Mesendoderm (in vitro differentiated cells): ENCODE measurements at regions not wholly inside any gene's neighbourhood (a gene's known extent, or its start where the extent isn't known, plus 50 kb on each side); places are given as distances from the start of the nearest gene placed in this dataset.

Experiments
- DNase-seq: peaks from one replicate; pipeline ENCODE4 v3.0.0; 2013
- H2AK5ac ChIP-seq: 2 replicates; pipeline ENCODE4 v1.6.1; 2013; ENCODE audit warnings: low read length, inconsistent platforms
- H2BK120ac ChIP-seq: 2 replicates; pipeline ENCODE4 v1.6.1; 2013; ENCODE audit warnings: low read depth, mild to moderate bottlenecking, low read length, moderate library complexity, mixed read lengths
- H2BK15ac ChIP-seq: replicated peaks from 2 replicates; pipeline ENCODE4 v1.6.1; 2013; ENCODE audit warnings: low read depth, mild to moderate bottlenecking, moderate library complexity
- H2BK5ac ChIP-seq: 2 replicates; pipeline ENCODE4 v1.6.1; 2013; ENCODE audit warnings: low read length, inconsistent platforms
- H3K18ac ChIP-seq: 2 replicates; pipeline ENCODE4 v1.6.1; 2013; ENCODE audit warnings: mild to moderate bottlenecking, low read length, mixed read lengths
- H3K23ac ChIP-seq: one replicate; pipeline ENCODE4 v1.6.1; 2013; ENCODE audit warnings: low read length
- H3K27ac ChIP-seq: 2 replicates; pipeline ENCODE4 v1.5.1; 2013; ENCODE audit warnings: low read depth, mild to moderate bottlenecking, inconsistent platforms, low read length, moderate library complexity
- H3K27me3 ChIP-seq: 2 replicates; pipeline ENCODE4 v1.6.1; 2013; ENCODE audit warnings: low read length, control low read depth, mild to moderate bottlenecking, inconsistent platforms; ENCODE audit not compliant: insufficient read depth, poor library complexity
- H3K36me3 ChIP-seq: 2 replicates; pipeline ENCODE4 v1.6.1; 2013; ENCODE audit warnings: low read length, inconsistent platforms; ENCODE audit not compliant: control insufficient read depth, insufficient read depth
- H3K4ac ChIP-seq: one replicate; pipeline ENCODE4 v1.6.1; 2013; ENCODE audit warnings: low read depth, mild to moderate bottlenecking, low read length, moderate library complexity
- H3K4me1 ChIP-seq: 2 replicates; pipeline ENCODE4 v1.6.1; 2013; ENCODE audit warnings: low read depth, low read length, inconsistent platforms; ENCODE audit not compliant: control insufficient read depth
- H3K4me2 ChIP-seq: 2 replicates; pipeline ENCODE4 v1.6.1; 2013; ENCODE audit warnings: low read length
- H3K4me3 ChIP-seq: 2 replicates; pipeline ENCODE4 v1.5.1; 2013; ENCODE audit warnings: mild to moderate bottlenecking, low read length
- H3K56ac ChIP-seq: one replicate; pipeline ENCODE4 v1.6.1; 2013; ENCODE audit warnings: low read length
- H3K79me1 ChIP-seq: 2 replicates; pipeline ENCODE4 v1.6.1; 2013; ENCODE audit warnings: low read length, inconsistent platforms
- H3K79me2 ChIP-seq: 2 replicates; pipeline ENCODE4 v1.6.1; 2013; ENCODE audit warnings: mild to moderate bottlenecking, low read length; ENCODE audit not compliant: control insufficient read depth, insufficient read depth
- H3K9ac ChIP-seq: 2 replicates; pipeline ENCODE4 v1.6.1; 2013; ENCODE audit warnings: low read length, inconsistent platforms
- H4K5ac ChIP-seq: one replicate; pipeline ENCODE4 v1.6.1; 2013; ENCODE audit warnings: low read length
- H4K8ac ChIP-seq: one replicate; pipeline ENCODE4 v1.6.1; 2013; ENCODE audit warnings: low read depth, mild to moderate bottlenecking, control low read depth, low read length, moderate library complexity
- WGBS: extraction: QIAGEN DNeasy Blood & Tissue Kit; methylation state at CpG from one replicate; pipeline ENCODE4 v1.1.7; 2013; ENCODE audit warnings: low lambda C conversion rate, missing lambda C conversion rate; ENCODE audit not compliant: insufficient coverage; ENCODE audit errors: extremely low coverage; 5-methylcytosine and 5-hydroxymethylcytosine counted together

DNA sequence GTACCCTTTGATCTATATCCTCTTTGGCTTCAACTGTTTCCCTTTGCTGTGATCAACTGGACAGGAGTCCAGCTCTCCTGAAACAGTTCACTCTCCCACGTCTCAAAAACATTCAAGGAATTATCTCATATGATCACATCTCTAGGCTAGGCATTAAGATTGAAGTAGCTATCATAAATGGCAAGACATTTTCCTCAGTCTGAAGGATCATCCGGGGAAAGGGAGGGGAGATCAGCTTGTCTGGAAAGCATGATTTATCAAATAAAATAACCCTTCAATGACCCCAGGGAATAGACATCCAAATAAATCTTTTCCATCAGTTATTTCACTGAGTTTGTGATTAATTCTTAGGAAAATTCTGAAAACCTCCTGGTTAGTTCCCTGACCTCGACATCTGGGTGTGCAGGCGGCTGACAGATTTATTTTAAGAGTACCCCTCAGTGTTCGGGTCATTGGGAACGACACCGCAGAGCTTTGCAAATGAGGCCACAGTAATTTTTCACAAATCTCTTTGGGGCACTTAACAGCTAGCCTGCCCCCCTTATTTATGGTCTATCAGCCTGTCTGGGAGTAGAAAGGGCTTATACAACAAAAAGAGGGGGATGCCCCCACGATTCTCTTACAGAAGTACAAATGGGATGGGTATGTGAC, 65.8 kb downstream of the NSMCE3 start:
- Histone ChIP-seq H3K27me3 (no peaks in the 10 kb centered on the region), H3K56ac (no peak overlapping the region), H3K4me2 (no peak overlapping the region), H3K4me3 (no peak overlapping the region), H2BK15ac (no peak overlapping the region), H2AK5ac (no peak overlapping the region), H3K79me2 (no peaks in the 10 kb centered on the region), H3K36me3 (no peaks in the 10 kb centered on the region), H2BK120ac (no peak overlapping the region), H3K18ac (no peak overlapping the region), H3K23ac (no peak overlapping the region), H3K4me1 (peaks cover 2% of the 10 kb centered on the region), H4K8ac (no peak overlapping the region), H4K5ac (no peak overlapping the region), H2BK5ac (no peak overlapping the region), H3K27ac (no peak overlapping the region), H3K4ac (no peak overlapping the region), H3K9ac (no peak overlapping the region), H3K79me1 (no peaks in the 10 kb centered on the region)
- no peak for DNase-seq
- WGBS = no CpG with 5 or more reads among the region's 8 CpGs

DNA sequence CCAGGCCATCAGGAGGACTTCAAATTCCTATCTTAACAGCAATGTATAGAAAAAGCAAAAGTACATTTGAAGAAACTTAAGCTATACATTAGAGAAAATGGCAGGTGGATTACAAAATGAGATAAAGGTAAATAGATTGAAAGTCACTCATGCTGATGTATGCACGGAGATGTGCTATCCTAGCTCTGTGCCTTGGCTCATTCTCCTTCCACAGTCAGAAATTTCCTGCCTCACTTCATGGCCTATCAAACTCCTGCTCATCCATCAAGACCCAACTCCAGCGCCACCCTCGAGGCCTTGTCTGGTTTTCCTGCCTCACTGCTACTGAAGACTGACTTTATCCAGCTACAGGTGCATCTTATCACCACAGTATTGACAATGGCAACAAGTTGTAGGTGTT, 72.9 kb downstream of the NSMCE3 start:
- Histone ChIP-seq H3K27ac (no peak overlapping the region), H3K9ac (no peak overlapping the region), H2AK5ac (no peak overlapping the region), H3K79me1 (no peaks in the 10 kb centered on the region), H3K56ac (no peak overlapping the region), H3K4me1 (no peaks in the 10 kb centered on the region), H4K8ac (no peak overlapping the region), H3K18ac (no peak overlapping the region), H3K36me3 (no peaks in the 10 kb centered on the region), H3K4me3 (no peak overlapping the region), H2BK5ac (no peak overlapping the region), H4K5ac (no peak overlapping the region), H3K79me2 (no peaks in the 10 kb centered on the region), H3K27me3 (no peaks in the 10 kb centered on the region), H2BK15ac (no peak overlapping the region), H2BK120ac (no peak overlapping the region), H3K4me2 (no peak overlapping the region), H3K23ac (no peak overlapping the region), H3K4ac (no peak overlapping the region)
- no CpG with 5 or more reads among the region's 3 CpGs for WGBS
- DNase-seq = no peak

GRCh38 chr15:29196290-29196689, 73.3 kb downstream of the NSMCE3 start:
- no CpG with 5 or more reads among the region's 14 CpGs for WGBS
- Histone ChIP-seq H2AK5ac (no peak overlapping the region), H2BK120ac (no peak overlapping the region), H3K4me3 (no peak overlapping the region), H3K4me2 (no peak overlapping the region), H3K56ac (no peak overlapping the region), H3K27me3 (no peaks in the 10 kb centered on the region), H3K4me1 (no peaks in the 10 kb centered on the region), H3K18ac (no peak overlapping the region), H3K79me1 (no peaks in the 10 kb centered on the region), H2BK5ac (no peak overlapping the region), H2BK15ac (no peak overlapping the region), H3K23ac (no peak overlapping the region), H4K5ac (no peak overlapping the region), H3K27ac (no peak overlapping the region), H3K9ac (no peak overlapping the region), H3K4ac (no peak overlapping the region), H3K79me2 (no peaks in the 10 kb centered on the region), H3K36me3 (no peaks in the 10 kb centered on the region), H4K8ac (no peak overlapping the region)
- peak; percentile 34 for DNase-seq

- Histone ChIP-seq H3K18ac (no peak overlapping the region), H3K36me3 (no peaks in the 10 kb centered on the region), H4K5ac (no peak overlapping the region), H3K4me2 (no peak overlapping the region), H3K27me3 (no peaks in the 10 kb centered on the region), H2BK15ac (no peak overlapping the region), H2BK5ac (no peak overlapping the region), H3K4me3 (no peak overlapping the region), H3K23ac (no peak overlapping the region), H3K9ac (no peak overlapping the region), H3K79me2 (no peaks in the 10 kb centered on the region), H3K79me1 (no peaks in the 10 kb centered on the region), H3K4ac (no peak overlapping the region), H2AK5ac (no peak overlapping the region), H3K56ac (no peak overlapping the region), H4K8ac (no peak overlapping the region), H3K27ac (no peak overlapping the region), H3K4me1 (no peaks in the 10 kb centered on the region), H2BK120ac (no peak overlapping the region)
- no peak for DNase-seq
- WGBS = no CpG with 5 or more reads among the region's 10 CpGs
Observed at GRCh38 chr15:29194866-29195265, 74.8 kb downstream of the NSMCE3 start.

DNA sequence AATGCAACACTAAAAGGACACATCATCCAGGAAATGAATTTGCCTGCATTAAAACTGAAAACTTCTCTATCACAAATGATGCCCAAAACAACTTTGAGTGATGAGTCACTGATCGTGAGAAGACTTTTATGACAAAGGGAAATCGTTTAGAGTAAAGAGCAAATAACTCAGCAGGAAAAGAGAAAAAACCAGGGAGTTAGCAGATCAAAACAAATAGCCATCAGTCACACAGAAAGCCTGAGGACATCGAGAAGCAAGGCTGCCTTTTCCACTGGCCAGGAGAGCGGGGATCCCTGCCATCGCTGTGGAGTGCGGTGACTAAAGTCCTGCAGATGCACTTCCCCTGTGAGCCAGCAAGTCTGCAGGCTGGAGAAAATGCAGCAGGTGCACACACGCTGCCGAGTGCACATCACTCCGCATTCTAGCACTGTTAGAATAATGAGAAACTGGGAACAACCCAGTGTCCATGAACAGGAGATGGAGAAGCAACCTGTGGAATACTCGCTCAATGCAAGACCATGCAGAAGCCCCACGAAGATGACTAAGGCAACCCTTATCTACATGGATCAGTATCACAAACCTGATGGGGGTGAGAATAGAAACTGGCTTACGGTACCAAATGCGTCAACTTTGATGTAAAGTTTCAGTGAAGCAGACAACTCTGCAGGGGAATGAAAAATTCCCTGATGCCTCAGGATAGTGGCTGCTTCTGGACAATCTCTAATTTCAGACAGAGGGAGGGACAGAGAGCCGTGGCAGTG, 86.4 kb downstream of the NSMCE3 start:
- Histone ChIP-seq H3K27me3 (no peaks in the 10 kb centered on the region), H3K79me2 (no peaks in the 10 kb centered on the region), H3K36me3 (no peaks in the 10 kb centered on the region)

More for the DNA sequence above, 86.4 kb downstream of the NSMCE3 start:
- no peak overlapping the region for H4K5ac ChIP-seq
- no peak for DNase-seq
- no peak overlapping the region for H3K9ac ChIP-seq
- no peak overlapping the region for H3K4ac ChIP-seq
- no CpG with 5 or more reads among the region's 14 CpGs for WGBS
- no peaks in the 10 kb centered on the region for H3K4me1 ChIP-seq
- H2AK5ac ChIP-seq = no peak overlapping the region
- no peak overlapping the region for H2BK5ac ChIP-seq
- no peak overlapping the region for H2BK15ac ChIP-seq
- H3K27ac ChIP-seq = no peak overlapping the region
- H4K8ac ChIP-seq = no peak overlapping the region
- H3K18ac ChIP-seq = no peak overlapping the region
- H2BK120ac ChIP-seq = no peak overlapping the region
- H3K23ac ChIP-seq = no peak overlapping the region
- no peaks in the 10 kb centered on the region for H3K79me1 ChIP-seq
- no peak overlapping the region for H3K4me3 ChIP-seq
- no peak overlapping the region for H3K56ac ChIP-seq
- H3K4me2 ChIP-seq = no peak overlapping the region
